Parathyroid adenoma (tissue), 2 donors: ENCODE measurements at regions not wholly inside any gene's neighbourhood (a gene's known extent, or its start where the extent isn't known, plus 50 kb on each side); places are given as distances from the start of the nearest gene placed in this dataset.

Experiments used
- H2AFZ ChIP-seq: fragments of 300-600 bp; sonication (generic); one replicate; pipeline ENCODE4 v1.7.0; 2017; ENCODE audit warnings: antibody characterized with exemption, mild to moderate bottlenecking
- H3K27ac ChIP-seq: fragments of 300-600 bp; sonication (generic); one replicate; pipeline ENCODE4 v1.7.0; 2017
- H3K27me3 ChIP-seq: fragments of 300-600 bp; sonication (generic); one replicate; pipeline ENCODE4 v1.7.0; 2017; ENCODE audit warnings: low read length; ENCODE audit not compliant: control insufficient read depth, insufficient read depth
- H3K36me3 ChIP-seq: fragments of 300-600 bp; sonication (generic); one replicate; pipeline ENCODE4 v1.7.0; 2017; ENCODE audit warnings: low read length; ENCODE audit not compliant: control insufficient read depth, insufficient read depth
- H3K4me1 ChIP-seq: fragments of 300-600 bp; sonication (generic); one replicate; pipeline ENCODE4 v1.7.0; 2017; ENCODE audit warnings: control low read depth
- H3K4me2 ChIP-seq: fragments of 300-600 bp; sonication (generic); one replicate; pipeline ENCODE4 v1.7.0; 2017; ENCODE audit warnings: low read length
- H3K4me3 ChIP-seq: fragments of 300-600 bp; sonication (generic); one replicate; pipeline ENCODE4 v1.7.0; 2017; ENCODE audit warnings: low read depth, low read length
- H3K79me2 ChIP-seq: fragments of 300-600 bp; sonication (generic); one replicate; pipeline ENCODE4 v1.7.0; 2017; ENCODE audit warnings: control low read depth
- H3K9ac ChIP-seq: fragments of 300-600 bp; sonication (generic); one replicate; pipeline ENCODE4 v1.7.0; 2017; ENCODE audit warnings: mild to moderate bottlenecking
- H3K9me3 ChIP-seq: fragments of 300-600 bp; sonication (generic); one replicate; pipeline ENCODE4 v1.7.0; 2017; ENCODE audit warnings: low read length; ENCODE audit not compliant: control insufficient read depth
- TF ChIP-seq, protein P1 (sequence below): fragments of 300-600 bp; sonication (generic); IDR thresholded peaks from one replicate; pipeline ENCODE4 v1.7.0; 2017; ENCODE audit warnings: antibody characterized with exemption, mild to moderate bottlenecking
- donor health status: primary hyperparathyroidism.

DNA sequence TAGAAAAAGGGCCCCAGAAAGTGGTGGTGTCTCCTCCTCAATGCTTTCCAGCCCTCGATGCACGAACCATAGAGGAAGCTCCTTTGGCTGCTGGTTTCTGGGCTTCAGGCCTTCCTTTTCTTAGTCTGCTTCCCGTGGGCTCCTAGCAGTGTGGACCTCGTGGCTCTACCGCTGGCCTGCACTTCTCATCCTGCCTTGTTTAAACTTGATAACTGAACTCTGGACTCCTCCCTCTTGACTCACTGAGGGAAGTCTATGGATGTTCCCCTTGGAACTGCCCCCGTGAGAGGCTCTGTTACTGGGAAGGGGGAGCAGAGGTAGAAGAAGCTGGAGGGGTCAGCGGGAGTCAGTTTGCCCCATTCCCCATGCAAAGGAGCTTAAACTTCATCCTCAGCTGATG, 75.3 kb upstream of the WDR26 start:
- H3K9ac ChIP-seq: no peak overlapping the region
- TF ChIP-seq, protein P1, sequence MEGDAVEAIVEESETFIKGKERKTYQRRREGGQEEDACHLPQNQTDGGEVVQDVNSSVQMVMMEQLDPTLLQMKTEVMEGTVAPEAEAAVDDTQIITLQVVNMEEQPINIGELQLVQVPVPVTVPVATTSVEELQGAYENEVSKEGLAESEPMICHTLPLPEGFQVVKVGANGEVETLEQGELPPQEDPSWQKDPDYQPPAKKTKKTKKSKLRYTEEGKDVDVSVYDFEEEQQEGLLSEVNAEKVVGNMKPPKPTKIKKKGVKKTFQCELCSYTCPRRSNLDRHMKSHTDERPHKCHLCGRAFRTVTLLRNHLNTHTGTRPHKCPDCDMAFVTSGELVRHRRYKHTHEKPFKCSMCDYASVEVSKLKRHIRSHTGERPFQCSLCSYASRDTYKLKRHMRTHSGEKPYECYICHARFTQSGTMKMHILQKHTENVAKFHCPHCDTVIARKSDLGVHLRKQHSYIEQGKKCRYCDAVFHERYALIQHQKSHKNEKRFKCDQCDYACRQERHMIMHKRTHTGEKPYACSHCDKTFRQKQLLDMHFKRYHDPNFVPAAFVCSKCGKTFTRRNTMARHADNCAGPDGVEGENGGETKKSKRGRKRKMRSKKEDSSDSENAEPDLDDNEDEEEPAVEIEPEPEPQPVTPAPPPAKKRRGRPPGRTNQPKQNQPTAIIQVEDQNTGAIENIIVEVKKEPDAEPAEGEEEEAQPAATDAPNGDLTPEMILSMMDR: no peak
- H3K4me2 ChIP-seq: no peak overlapping the region

DNA sequence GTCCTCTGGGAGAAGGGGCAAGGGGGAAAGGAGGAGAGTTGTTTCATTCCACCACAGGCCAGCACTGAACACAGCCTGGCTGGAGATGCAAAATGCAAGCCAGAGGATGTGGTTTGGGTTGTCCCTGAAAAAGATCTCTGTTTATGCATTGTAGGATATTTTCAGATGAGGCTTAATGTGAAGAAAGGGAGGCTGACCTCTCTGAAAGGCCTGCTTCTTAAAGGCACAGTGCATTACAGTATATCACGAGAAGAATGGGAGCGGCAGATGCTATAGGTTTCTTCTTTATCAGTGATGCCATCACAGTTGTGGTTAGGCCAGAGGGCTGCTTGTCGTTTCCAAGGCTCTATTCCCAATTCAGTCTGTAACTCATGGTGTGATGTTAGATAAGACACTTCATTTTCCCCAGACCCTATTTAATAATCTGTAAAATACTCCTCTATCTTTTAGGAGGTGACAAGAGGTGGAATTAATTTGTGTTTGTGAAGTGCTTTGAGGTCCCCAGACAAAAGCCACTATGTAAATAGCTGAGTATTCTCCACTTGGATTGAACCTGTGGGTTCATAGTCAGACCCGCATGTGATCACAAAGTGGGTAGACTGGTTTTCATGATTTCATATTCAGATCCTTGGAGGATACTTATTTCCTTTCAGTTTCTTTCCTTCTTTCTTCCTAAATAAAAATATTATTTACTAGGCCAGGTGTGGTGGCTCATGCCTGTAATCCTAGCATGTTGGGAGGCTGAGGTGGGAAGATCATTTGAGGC, 76.5 kb upstream of the WDR26 start:
- H3K79me2 ChIP-seq: no peaks in the 10 kb centered on the region
- no peak overlapping the region for H3K27ac ChIP-seq
- no peaks in the 10 kb centered on the region for H3K9me3 ChIP-seq
- H3K9ac ChIP-seq: no peak overlapping the region
- TF ChIP-seq, protein P1: no peak
- no peak overlapping the region for H2AFZ ChIP-seq
- no peak overlapping the region for H3K4me2 ChIP-seq
- H3K36me3 ChIP-seq: no peaks in the 10 kb centered on the region
- H3K4me1 ChIP-seq: no peaks in the 10 kb centered on the region
- H3K4me3 ChIP-seq: no peak overlapping the region
- no peaks in the 10 kb centered on the region for H3K27me3 ChIP-seq

More for the DNA sequence above, 75.3 kb upstream of the WDR26 start:
- Histone ChIP-seq H3K27me3 (no peaks in the 10 kb centered on the region), H3K36me3 (no peaks in the 10 kb centered on the region), H3K79me2 (no peaks in the 10 kb centered on the region), H2AFZ (no peak overlapping the region), H3K9me3 (no peaks in the 10 kb centered on the region), H3K27ac (no peak overlapping the region), H3K4me3 (no peak overlapping the region), H3K4me1 (no peaks in the 10 kb centered on the region)

DNA sequence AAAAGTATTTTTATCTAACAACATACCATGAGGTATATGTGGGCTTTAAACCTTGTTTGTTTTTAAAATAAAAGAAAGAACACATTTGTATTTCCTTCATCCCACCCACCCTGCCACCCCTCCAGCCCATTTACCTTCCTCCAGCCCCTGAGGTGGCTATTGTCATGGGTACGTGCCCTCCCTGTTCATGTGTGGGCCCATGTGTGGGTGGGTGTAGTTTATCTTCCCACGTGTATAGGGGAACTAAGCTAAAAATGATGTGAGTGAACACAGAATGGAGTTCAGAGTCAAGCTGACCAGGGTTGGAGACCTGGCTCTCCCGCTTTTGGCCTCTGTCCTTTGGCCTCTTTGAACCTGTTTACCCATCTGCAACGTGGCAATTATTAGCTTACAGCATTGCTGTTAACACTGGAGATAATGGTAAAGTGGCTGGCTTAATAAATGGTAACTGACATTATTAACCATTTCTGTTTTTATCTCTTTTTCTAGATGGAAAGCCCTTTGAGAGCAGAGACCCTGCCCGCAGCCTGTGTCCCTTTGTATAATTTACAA, 78.1 kb upstream of the WDR26 start:
- Histone ChIP-seq H3K9ac (no peak overlapping the region), H3K27me3 (no peaks in the 10 kb centered on the region), H3K27ac (no peak overlapping the region), H3K36me3 (no peaks in the 10 kb centered on the region), H3K4me3 (no peak overlapping the region), H2AFZ (no peak overlapping the region), H3K9me3 (no peaks in the 10 kb centered on the region), H3K79me2 (no peaks in the 10 kb centered on the region), H3K4me1 (no peaks in the 10 kb centered on the region), H3K4me2 (no peak overlapping the region)
- TF ChIP-seq, protein P1: no peak

DNA sequence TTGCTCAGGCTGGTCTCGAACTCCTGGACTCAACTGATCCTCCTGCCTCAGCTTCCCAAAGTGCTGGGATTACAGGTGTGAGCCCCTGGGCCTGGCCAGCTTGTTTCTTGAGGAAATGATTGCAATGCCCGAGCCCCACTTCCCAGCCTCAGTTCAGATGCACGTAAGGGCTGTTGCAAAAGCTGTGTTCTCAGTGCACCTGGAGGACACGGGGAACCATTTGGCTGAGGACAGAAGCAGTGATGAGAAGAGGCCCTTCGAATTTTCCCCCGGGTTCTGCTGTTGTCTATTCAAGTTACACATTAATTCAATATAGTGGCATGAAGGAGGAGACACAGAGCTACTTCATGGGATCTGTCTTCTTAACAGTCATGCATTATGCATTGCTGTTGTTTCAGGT, 78.8 kb upstream of the WDR26 start:
- no peak overlapping the region for H3K27ac ChIP-seq
- no peak overlapping the region for H3K9ac ChIP-seq
- no peaks in the 10 kb centered on the region for H3K4me1 ChIP-seq
- TF ChIP-seq, protein P1: no peak
- H3K4me2 ChIP-seq: no peak overlapping the region
- no peaks in the 10 kb centered on the region for H3K27me3 ChIP-seq
- no peaks in the 10 kb centered on the region for H3K36me3 ChIP-seq
- H3K9me3 ChIP-seq: no peaks in the 10 kb centered on the region
- no peak overlapping the region for H2AFZ ChIP-seq
- H3K4me3 ChIP-seq: no peak overlapping the region
- no peaks in the 10 kb centered on the region for H3K79me2 ChIP-seq

DNA sequence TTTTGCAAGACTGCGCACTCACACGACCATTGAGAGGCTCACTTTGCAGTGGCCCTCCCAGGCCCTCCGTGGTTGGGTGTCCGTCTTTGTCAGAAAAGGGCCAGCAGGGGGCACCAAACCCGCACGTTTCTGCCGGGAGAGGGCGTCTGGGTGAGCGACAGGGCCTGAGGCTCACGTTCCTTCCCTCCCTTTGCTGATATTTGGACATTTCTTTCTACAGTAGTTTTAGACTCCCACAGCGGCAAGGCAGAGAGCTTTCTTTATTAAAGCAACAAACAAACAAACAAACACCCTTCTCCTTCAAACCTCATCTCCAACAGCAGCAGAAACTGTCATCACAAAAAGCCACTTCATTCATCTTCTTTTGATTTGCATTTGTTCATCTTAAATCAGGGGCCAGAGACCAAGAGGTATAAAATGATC, 79.2 kb upstream of the WDR26 start:
- no peak overlapping the region for H3K27ac ChIP-seq
- H3K4me1 ChIP-seq: no peaks in the 10 kb centered on the region
- H2AFZ ChIP-seq: peak overlapping the region; percentile 66
- TF ChIP-seq, protein P1: peak; percentile 69
- H3K4me2 ChIP-seq: no peak overlapping the region
- H3K36me3 ChIP-seq: no peaks in the 10 kb centered on the region
- no peak overlapping the region for H3K4me3 ChIP-seq
- no peak overlapping the region for H3K9ac ChIP-seq
- H3K9me3 ChIP-seq: no peaks in the 10 kb centered on the region
- H3K27me3 ChIP-seq: no peaks in the 10 kb centered on the region
- no peaks in the 10 kb centered on the region for H3K79me2 ChIP-seq
